NCI-H2107 (cell line): ENCODE measurements at regions not wholly inside any gene's neighbourhood (a gene's known extent, or its start where the extent isn't known, plus 50 kb on each side); places are given as distances from the start of the nearest gene placed in this dataset.

ENCODE experiments used
- DNase-seq: peaks from one replicate; lab custom pipeline; 2025; lab: John Stamatoyannopoulos, UW

GRCh38 chr3:132904-133303 lies 63.7 kb upstream of the CHL1 start:
- DNase-seq: no peak

GRCh38 chr3:140748-141330 lies 55.7 kb upstream of the CHL1 start:
- no peak for DNase-seq
